ENCODE measurements at regions not wholly inside any gene's neighbourhood (a gene's known extent, or its start where the extent isn't known, plus 50 kb on each side); places are given as distances from the start of the nearest gene placed in this dataset.
"Not testable (repeated sequence)": the region's sequence is repeated elsewhere in the genome, so short reads cannot be mapped to it uniquely, and the experiment has no call there.

DNA sequence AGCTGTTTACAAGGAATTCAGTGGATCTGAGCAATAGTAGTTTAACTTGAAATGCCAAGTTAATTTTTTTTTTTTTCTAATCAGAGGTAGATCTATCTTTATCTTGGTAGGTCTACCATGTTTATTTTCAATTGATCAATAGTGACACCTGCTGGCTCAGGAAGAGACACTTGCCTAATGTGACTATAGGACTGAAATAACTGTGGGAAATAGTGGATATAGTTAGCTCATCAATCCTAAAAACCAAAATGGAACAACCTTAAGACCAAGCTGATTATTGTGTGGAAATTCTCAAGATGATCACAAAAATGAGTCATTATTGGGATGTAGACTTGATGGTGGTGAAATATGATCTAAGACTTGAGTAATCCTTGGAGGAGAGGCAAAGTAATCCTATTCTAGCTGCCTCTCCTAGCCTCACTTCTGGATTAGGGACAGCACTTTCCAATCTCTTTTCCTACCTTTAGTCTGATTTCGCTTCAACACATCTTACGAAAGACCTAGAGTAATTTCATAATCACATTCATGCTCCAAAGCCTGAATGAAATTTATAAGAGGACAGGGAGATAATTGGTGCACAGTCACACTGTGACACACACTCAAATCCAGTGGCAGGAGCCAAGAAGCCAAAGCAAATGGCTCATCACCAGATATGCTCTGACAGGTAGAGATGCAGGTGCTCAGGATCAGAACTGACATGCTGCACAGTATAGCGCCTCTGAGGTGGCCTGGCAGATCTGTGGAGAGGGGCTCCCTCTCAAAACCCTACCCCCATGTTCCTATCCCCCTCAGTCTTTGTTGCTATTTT, 156.3 kb downstream of the HMHB1 start:
- no peaks in the 10 kb centered on the region for H3K9me3 Mint-ChIP-seq
- no peak overlapping the region for H3K27ac Mint-ChIP-seq
- no peak overlapping the region for H3K4me3 Mint-ChIP-seq
- POLR2A ChIA-PET, result no interaction called here
- peaks cover 15% of the 10 kb centered on the region for H3K27me3 Mint-ChIP-seq
- CTCF ChIA-PET, result interaction anchor here (0.6 to 1.6 kb wide), 12 partner anchors 9 to 1079 kb away, joined by 3 to 6 read pairs (median 3); no protein-coding TSS in a partner anchor
- intact Hi-C loops (cut with micrococcal nuclease), result loop anchor here (2.0 to 5.0 kb wide), 4 partner anchors 141 to 1045 kb away; no protein-coding TSS in a partner anchor
- H3K4me1 Mint-ChIP-seq (ENCODE audit: low read depth), result no peaks in the 10 kb centered on the region
- DNase-seq, result no peak
- no peaks in the 10 kb centered on the region for H3K36me3 Mint-ChIP-seq

DNA sequence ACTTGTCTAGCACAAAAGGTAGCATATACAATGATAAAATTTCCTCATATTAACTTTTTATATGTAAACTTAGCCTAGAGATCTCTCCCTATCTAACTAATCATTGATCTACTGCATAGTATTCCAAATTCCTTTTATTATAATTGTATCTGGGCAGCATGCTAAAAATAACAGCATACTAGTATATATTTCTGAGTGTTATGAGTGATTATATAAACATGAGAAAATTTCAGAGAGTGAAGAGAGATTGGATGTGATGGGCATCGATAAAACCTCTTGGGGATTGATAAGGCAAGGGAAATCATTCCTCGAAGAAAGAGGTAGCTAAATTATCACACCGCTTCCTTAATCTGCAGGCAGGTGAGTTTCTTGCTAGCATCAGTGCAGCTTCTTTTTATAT, 158.2 kb downstream of the HMHB1 start:
- no peak overlapping the region for H3K4me3 Mint-ChIP-seq
- ChIA-PET CTCF (interaction anchor here (0.6 to 1.4 kb wide), 2 partner anchors 944 to 967 kb away, joined by 3 to 4 read pairs; no protein-coding TSS in a partner anchor), POLR2A (no interaction called here)
- no peaks in the 10 kb centered on the region for H3K9me3 Mint-ChIP-seq
- H3K4me1 Mint-ChIP-seq (ENCODE audit: low read depth), result no peaks in the 10 kb centered on the region
- H3K36me3 Mint-ChIP-seq, result no peaks in the 10 kb centered on the region
- peaks cover 19% of the 10 kb centered on the region for H3K27me3 Mint-ChIP-seq
- no peak overlapping the region for H3K27ac Mint-ChIP-seq
- intact Hi-C loops (cut with micrococcal nuclease), result no loop called here
- DNase-seq, result no peak

DNA sequence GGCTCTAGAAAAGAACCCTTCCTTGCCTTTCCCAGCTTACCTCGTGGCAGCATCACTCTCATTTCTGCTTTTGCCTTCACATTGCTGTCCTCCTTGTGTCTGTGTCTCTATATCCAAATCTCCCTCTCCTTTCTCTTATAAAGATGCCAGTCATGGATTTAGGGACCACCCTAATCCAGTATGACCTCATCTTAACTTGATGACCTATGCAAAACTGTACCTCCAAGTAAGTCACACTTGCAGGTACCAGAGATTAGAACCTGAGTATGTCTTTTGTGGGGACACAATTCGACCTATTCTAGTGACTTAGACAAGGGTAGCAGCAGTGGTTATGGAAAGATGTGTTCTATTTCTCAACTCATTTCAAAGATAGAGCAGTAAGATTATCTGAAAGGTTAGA, 160.1 kb downstream of the HMHB1 start:
- ChIA-PET POLR2A (no interaction called here), CTCF (no interaction called here)
- H3K4me1 Mint-ChIP-seq (ENCODE audit: low read depth), result no peaks in the 10 kb centered on the region
- H3K36me3 Mint-ChIP-seq, result no peaks in the 10 kb centered on the region
- no peak overlapping the region for H3K4me3 Mint-ChIP-seq
- peaks cover 19% of the 10 kb centered on the region for H3K27me3 Mint-ChIP-seq
- intact Hi-C loops (cut with micrococcal nuclease), result no loop called here
- H3K27ac Mint-ChIP-seq, result no peak overlapping the region
- no peak for DNase-seq
- H3K9me3 Mint-ChIP-seq, result no peaks in the 10 kb centered on the region

DNA sequence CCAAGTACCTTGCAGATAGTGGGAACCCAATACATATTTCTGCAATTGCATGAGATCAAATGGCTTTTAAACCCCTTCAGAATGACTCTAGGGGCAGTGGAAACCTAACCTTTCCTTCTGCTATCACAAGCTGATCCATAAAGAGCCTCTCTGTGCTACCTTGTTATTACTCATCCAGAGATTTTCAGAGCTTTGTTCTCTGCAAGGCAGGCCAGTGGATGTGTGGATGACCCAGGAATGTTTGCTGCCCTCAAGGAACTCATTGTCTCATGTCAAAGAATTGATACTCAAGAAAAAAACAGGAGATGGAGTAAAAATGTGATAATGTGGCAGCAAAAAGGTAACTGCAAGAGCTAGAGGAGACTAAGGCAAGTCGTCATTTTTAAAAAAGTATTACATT, 164.1 kb downstream of the HMHB1 start:
- Mint-ChIP-seq H3K27me3 (peaks cover 8% of the 10 kb centered on the region), H3K27ac (no peak overlapping the region), H3K36me3 (no peaks in the 10 kb centered on the region), H3K4me1 (ENCODE audit: low read depth) (no peaks in the 10 kb centered on the region), H3K9me3 (no peaks in the 10 kb centered on the region), H3K4me3 (no peak overlapping the region)
- intact Hi-C loops (cut with micrococcal nuclease), result loop anchor here (5.0 kb wide), 1 partner anchor 166 kb away; no protein-coding TSS in a partner anchor
- ChIA-PET CTCF (no interaction called here), POLR2A (no interaction called here)
- DNase-seq, result no peak

DNA sequence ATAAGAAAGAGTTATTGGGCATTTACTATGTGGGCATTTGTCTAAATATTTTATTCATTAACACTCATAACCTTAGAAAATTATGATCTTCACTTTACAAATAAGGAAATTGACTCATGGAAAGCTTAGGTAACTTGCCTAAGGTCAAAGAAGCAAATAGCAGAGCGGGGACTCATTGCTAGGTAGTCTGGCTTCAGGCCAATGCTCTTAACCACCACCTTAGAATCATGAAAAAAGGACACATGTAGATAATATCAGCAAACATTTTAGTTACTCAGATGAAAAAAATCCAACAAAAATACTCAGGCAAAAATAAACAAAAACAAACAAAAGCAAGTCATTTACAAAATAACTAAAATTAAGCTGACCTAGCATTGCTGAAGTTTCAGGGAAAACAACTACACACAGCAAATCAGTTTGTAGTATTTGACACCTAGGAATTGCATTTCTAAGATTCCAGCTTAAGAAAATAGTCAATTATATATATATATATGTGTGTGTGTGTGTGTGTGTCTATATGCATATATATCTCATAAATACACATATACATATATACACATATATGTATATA, 166.0 kb downstream of the HMHB1 start:
- H3K36me3 Mint-ChIP-seq, result no peaks in the 10 kb centered on the region

GRCh38 chr5:143979044-143979690, 167.2 kb downstream of the HMHB1 start:
- H3K4me3 Mint-ChIP-seq, result no peak overlapping the region
- peaks cover 3% of the 10 kb centered on the region for H3K27me3 Mint-ChIP-seq
- ChIA-PET CTCF (no interaction called here), POLR2A (no interaction called here)
- no peaks in the 10 kb centered on the region for H3K4me1 Mint-ChIP-seq (ENCODE audit: low read depth)
- intact Hi-C loops (cut with micrococcal nuclease), result loop anchor here (5.0 kb wide), 1 partner anchor 163 kb away; no protein-coding TSS in a partner anchor
- DNase-seq, result no peak
- H3K27ac Mint-ChIP-seq, result no peak overlapping the region
- H3K36me3 Mint-ChIP-seq, result no peaks in the 10 kb centered on the region
- H3K9me3 Mint-ChIP-seq, result no peaks in the 10 kb centered on the region

More for the DNA sequence above, 166.0 kb downstream of the HMHB1 start:
- no peak overlapping the region for H3K27ac Mint-ChIP-seq
- H3K9me3 Mint-ChIP-seq, result no peaks in the 10 kb centered on the region
- ChIA-PET POLR2A (no interaction called here), CTCF (interaction anchor here (0.8 to 1.1 kb wide), 2 partner anchors 10 kb away, joined by 3 read pairs; no protein-coding TSS in a partner anchor)
- intact Hi-C loops (cut with micrococcal nuclease), result loop anchor here (5.0 kb wide), 1 partner anchor 164 kb away; no protein-coding TSS in a partner anchor
- H3K4me1 Mint-ChIP-seq (ENCODE audit: low read depth), result no peaks in the 10 kb centered on the region
- H3K27me3 Mint-ChIP-seq, result peaks cover 4% of the 10 kb centered on the region
- no peak for DNase-seq
- no peak overlapping the region for H3K4me3 Mint-ChIP-seq

- Mint-ChIP-seq H3K36me3 (no peaks in the 10 kb centered on the region), H3K4me1 (ENCODE audit: low read depth) (no peaks in the 10 kb centered on the region), H3K4me3 (no peak overlapping the region), H3K27ac (no peak overlapping the region), H3K9me3 (no peaks in the 10 kb centered on the region), H3K27me3 (peaks cover 5% of the 10 kb centered on the region)
- DNase-seq, result no peak
- intact Hi-C loops (cut with micrococcal nuclease), result no loop called here
- POLR2A ChIA-PET, result no interaction called here
- CTCF ChIA-PET, result no interaction called here
Measured at GRCh38 chr5:143980506-143980905, 168.5 kb downstream of the HMHB1 start.

DNA sequence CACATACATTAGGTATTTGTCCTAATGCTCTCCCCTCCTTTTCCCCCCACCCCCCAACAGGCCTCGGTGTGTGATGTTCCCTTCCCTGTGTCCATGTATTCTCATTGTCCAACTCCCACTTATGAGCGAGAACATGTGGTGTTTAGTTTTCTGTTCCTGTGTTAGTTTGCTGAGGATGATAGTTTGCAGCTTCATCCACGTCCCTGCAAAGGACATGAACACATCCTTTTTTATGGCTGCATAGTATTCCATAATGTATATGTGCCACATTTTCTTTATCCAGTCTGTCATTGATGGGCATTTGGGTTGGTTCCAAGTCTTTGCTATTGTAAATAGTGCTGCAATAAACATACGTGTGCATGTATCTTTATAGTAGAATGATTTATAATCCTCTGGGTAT, 171.0 kb downstream of the HMHB1 start:
- H3K4me3 Mint-ChIP-seq; H3K27me3 Mint-ChIP-seq; H3K9me3 Mint-ChIP-seq; intact Hi-C loops (cut with micrococcal nuclease); POLR2A ChIA-PET; CTCF ChIA-PET; DNase-seq; H3K27ac Mint-ChIP-seq; H3K4me1 Mint-ChIP-seq (ENCODE audit: low read depth); H3K36me3 Mint-ChIP-seq: not testable (repeated sequence)

DNA sequence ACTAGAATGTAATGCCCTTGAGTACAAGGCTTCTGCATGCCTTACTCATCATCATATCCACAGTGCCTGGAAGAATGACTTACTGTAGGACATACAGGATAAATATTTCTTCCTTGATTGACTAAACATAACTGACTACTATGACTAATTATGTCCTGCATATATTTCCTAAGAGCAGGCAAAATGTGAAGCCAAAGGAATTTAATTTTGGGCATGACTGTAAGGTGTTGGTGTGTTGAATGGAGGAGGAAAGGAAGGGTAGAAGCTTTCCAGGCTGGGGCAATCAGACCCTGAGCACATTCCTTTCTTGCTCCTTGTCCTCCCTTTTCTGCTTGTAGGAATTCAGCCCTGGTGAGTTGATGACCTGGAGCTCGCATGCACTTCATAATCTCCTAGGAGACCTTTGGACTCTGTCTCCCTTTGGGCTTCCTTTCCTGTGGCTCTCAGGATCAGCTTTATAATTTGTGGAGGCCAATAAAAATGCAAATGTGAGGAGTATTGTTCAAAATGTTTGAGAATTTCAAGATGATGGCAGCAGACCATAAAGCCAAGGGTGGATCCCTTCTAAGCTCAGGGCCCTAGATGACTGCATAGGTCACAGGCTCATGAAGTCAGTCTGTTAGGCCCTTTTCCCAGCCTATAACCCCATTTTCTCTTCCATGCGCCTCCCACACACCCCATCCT, 174.0 kb downstream of the HMHB1 start:
- H3K9me3 Mint-ChIP-seq, result no peaks in the 10 kb centered on the region
- H3K27ac Mint-ChIP-seq, result no peak overlapping the region
- POLR2A ChIA-PET, result no interaction called here
- peaks cover 5% of the 10 kb centered on the region for H3K4me1 Mint-ChIP-seq (ENCODE audit: low read depth)
- CTCF ChIA-PET, result no interaction called here
- no peak overlapping the region for H3K4me3 Mint-ChIP-seq
- H3K36me3 Mint-ChIP-seq, result no peaks in the 10 kb centered on the region
- peaks cover 8% of the 10 kb centered on the region for H3K27me3 Mint-ChIP-seq
- DNase-seq, result no peak
- intact Hi-C loops (cut with micrococcal nuclease), result no loop called here

DNA sequence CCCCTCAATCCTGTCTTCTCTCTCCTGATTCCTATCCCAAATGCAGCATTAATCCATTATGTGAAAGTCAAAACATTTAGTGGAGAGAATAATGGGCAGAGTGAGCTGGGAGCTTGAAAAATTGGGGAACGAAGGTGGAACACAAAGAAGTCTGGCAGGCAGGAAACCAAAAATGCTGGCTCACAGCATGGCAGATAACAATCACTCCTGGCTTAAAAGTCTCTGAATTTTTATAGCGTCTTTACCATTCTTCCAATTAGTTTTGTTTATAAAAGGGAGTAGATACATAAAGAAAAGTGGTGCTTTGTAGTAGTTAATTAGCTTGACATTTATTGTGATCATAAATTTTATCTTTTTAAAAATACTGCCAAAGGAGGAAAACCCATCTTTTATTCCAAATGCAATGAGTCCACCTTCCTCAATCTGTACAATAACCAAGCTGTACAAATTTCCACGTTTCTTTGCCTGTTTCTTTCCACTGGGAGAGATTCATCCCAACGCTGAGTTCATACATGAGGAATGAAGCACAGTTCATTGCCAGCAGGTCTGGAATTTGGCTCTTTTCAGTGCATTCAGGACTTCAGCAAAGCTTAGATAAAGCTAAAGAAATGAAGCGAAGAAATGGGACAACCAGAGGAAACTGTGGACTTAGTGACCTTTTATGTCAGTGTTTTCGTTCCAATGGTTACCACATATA, 174.7 kb downstream of the HMHB1 start:
- Mint-ChIP-seq H3K4me1 (ENCODE audit: low read depth) (peaks cover 5% of the 10 kb centered on the region), H3K27ac (no peak overlapping the region), H3K27me3 (peaks cover 8% of the 10 kb centered on the region), H3K4me3 (no peak overlapping the region), H3K9me3 (no peaks in the 10 kb centered on the region), H3K36me3 (no peaks in the 10 kb centered on the region)
- no peak for DNase-seq
- intact Hi-C loops (cut with micrococcal nuclease), result no loop called here
- CTCF ChIA-PET, result no interaction called here
- POLR2A ChIA-PET, result no interaction called here

- Mint-ChIP-seq H3K4me1 (ENCODE audit: low read depth) (peaks cover 5% of the 10 kb centered on the region), H3K4me3 (no peak overlapping the region), H3K27me3 (peaks cover 8% of the 10 kb centered on the region), H3K27ac (no peak overlapping the region), H3K36me3 (no peaks in the 10 kb centered on the region), H3K9me3 (no peaks in the 10 kb centered on the region)
- ChIA-PET CTCF (interaction anchor here (0.6 kb wide), 1 partner anchor 361 kb away, joined by 4 read pairs; no protein-coding TSS in a partner anchor), POLR2A (no interaction called here)
- intact Hi-C loops (cut with micrococcal nuclease), result no loop called here
- DNase-seq, result no peak
Measured at GRCh38 chr5:143987264-143987663, 175.3 kb downstream of the HMHB1 start.

All from activated CD4-positive, alpha-beta memory T cell treated with anti-CD3 and anti-CD28 coated beads for 36 hours (primary cell).